Retina (tissue), 1 donor: ENCODE measurements at regions not wholly inside any gene's neighbourhood (a gene's known extent, or its start where the extent isn't known, plus 50 kb on each side); places are given as distances from the start of the nearest gene placed in this dataset.

Source experiments
- DNase-seq: peaks from one replicate; pipeline ENCODE4 v3.0.0-alpha.2; 2016

GRCh38 chr18:40698129-40698528 lies 1256.9 kb upstream of the PIK3C3 start:
- no peak for DNase-seq

- no peak for DNase-seq
Observed at GRCh38 chr18:40695526-40695925, 1259.5 kb upstream of the PIK3C3 start.

DNA sequence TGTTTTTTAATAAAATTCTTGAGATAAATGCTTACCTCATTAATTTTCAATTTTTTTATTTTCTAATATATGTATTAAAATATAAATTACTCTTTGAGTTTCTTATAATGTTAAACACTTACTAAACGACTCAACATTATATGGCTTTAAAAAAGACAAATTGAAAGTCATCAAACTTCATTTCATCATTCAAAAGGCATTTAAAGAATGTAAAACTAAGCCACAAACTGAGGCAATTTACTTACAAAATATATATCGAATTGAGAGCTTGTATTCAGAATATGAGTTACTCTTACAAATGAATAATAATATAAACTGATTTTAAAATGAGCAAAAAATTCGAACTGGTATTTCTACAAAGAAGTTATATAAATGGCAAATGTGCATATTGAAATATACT lies 1262.2 kb upstream of the PIK3C3 start:
- no peak for DNase-seq

- no peak for DNase-seq
Observed at GRCh38 chr18:40690062-40690461, 1265.0 kb upstream of the PIK3C3 start.

- no peak for DNase-seq
Observed at GRCh38 chr18:40687399-40687798, 1267.6 kb upstream of the PIK3C3 start.

DNA sequence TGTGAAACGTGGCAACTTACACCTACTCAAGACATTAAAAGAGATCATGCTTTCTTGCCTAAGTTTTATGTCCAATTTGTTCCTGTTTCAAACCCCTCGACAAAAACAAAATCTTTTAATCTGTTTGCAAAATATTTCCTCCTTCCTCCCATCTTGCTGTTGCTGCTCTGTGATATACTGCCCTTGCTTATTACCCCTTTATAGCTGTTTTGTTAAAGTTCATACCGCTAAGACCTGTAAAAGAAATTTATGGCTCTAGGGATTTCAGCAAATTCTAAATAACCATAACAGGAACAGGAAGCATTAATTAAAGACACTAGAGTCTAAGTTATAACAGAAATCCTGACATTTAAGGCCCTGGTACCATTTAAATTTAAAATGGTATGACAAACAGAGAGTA lies 1268.2 kb upstream of the PIK3C3 start:
- no peak for DNase-seq

DNA sequence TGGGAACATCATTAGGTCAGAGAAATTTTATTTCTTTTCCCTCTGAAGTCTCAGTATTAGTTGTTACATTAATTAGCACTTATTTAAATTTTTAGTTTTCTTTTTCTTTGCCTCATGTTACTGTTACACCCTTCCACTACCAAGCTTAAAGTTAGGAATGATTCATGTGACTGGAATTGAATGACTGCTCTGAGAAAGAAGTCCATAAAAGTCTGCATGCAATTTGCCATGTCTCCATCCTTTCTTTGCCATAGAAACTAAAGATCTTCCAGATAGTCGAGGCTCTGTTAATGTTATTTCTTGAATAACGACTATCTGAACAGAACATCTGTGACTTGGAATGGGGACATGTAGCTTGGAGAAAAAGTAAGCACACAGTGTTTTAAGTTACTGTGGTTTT lies 1269.8 kb upstream of the PIK3C3 start:
- DNase-seq: no peak

DNA sequence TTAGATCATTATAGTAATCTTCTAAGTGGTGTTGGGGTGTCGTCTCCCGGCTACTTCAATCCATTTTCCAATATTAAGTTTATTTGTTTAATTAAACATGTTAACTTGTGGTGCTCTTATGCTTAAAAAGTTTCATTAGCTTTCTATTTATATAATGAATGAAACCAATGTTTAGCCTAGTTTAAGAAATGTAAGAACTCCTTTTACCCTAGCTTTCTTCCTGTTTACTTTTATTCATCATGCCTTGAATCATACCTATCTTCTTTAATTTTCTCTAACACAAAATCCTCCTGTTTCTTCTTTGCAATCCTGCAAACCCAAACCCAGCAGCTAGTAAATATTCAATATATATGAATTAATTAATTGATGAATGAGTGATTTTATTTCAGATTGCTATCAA lies 1276.7 kb upstream of the PIK3C3 start:
- DNase-seq: no peak

DNA sequence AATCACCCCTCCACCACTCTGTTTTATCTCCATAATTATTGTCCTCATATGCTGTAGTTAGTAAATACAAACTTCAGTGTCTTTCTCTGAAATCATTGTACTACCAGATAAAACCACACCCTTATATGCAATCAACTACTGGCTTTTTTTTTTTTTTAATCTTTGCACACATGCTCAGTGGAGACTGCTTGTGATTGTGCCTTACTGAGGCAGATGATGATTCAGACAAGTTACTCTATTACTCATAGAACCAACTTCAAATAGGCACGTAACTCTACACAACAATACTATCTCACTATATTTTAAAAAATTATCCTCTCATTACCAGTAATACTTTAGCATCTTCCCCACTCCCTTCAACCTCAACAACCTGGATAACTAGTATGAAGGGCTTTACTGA lies 1278.4 kb upstream of the PIK3C3 start:
- no peak for DNase-seq

DNA sequence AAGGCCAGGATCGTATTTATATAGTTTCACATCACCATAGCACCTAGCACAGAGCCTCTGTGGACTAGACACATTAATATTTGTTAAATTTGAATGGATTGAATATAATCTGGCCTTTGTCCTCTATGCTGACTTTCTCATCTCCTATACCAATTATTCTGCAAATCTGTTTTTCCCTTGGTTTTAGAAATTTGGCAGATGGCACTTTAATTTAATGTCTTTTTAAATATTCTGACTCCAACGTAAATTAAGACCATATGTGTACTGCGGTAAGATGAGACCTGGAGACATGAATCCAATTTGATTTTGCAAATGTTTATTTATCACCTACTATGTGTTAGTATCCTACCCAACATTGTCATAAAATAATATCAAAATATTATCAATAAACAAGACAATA lies 1281.9 kb upstream of the PIK3C3 start:
- no peak for DNase-seq

- no peak for DNase-seq
Observed at GRCh38 chr18:40672590-40672989, 1282.4 kb upstream of the PIK3C3 start.

- DNase-seq: peak; percentile 40
Observed at GRCh38 chr18:40670668-40671375, 1284.2 kb upstream of the PIK3C3 start.

DNA sequence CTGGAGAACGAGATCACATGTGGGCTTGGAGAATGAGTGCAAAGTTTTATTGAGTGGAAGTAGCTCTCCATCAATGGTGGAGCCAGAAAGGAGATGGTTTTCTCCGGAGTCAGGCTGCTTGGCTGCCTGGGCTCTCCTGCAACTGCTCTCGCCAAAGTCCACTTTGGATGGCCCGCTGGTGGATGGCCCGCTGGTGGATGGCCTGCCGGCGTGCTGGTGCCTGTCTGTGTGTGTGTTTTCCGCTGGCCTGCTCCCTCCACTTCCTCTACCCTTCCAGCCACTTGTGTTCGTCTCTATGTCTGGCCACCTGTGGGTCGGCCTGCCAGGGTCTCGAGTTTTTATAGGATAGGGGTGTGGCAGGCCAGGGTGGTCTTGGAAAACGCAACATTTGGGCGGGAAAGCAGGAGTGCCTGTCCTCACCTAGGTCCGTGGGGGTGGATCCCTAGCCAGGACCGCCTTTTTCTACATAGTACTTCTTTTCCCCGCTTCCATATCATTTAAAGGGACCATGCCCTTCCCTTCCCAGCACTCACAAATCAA lies 1292.1 kb upstream of the PIK3C3 start:
- DNase-seq: no peak

DNA sequence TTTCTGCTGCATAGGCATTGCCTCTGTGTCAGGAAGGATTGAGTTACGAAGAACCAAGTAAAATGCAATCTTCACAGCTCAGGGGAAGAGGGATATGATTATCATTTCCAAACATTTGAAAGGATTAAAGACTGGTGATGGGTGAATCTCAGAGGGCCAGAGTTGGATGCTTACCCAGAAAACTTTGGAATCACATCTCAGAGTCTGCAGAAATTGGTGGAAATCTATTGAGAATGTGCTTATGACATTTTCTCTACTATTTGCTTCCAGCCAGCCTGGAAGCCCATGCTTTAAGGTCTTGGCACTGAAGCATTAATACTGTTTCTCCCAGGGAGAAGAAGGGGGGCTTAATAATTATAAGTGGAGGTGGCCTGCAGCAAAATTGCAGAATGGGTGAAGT lies 1301.4 kb upstream of the PIK3C3 start:
- no peak for DNase-seq

DNA sequence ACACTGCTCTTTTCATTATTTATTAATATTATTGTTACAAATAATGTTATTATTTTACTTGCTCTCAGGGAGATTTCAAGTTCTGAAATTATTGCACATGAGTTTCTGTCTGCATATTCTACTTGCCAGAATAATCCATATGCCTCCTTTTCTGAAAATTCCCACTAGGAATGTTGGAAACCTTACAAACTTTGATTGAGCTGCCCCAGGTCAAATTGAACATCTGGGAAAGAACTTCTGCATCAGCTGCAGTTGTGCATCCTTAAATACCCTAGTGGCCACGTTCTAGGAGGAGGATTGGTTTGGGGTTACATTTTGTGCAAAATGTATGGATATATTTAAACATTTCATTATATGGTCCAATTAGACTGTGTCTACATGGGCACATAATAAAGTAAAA lies 1302.7 kb upstream of the PIK3C3 start:
- DNase-seq: no peak

DNA sequence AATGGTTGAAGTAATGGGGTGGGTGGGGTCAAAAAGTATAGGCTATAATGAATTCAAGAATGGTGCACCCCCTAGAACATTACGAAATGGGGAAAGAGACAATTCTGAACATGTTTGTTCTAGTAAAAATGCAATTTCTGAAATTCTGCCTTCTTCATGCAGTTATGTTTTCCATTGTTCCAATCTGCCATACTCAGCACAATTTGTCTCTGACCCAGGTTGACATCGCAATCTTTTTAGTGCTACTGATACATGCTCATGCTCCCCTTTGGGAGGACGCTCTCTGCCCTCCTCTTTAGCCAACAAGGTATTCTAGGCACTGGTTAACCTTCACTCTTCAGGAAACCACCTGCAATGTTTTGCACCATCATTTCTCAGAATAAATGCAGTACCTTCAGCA lies 1303.9 kb upstream of the PIK3C3 start:
- DNase-seq: no peak

DNA sequence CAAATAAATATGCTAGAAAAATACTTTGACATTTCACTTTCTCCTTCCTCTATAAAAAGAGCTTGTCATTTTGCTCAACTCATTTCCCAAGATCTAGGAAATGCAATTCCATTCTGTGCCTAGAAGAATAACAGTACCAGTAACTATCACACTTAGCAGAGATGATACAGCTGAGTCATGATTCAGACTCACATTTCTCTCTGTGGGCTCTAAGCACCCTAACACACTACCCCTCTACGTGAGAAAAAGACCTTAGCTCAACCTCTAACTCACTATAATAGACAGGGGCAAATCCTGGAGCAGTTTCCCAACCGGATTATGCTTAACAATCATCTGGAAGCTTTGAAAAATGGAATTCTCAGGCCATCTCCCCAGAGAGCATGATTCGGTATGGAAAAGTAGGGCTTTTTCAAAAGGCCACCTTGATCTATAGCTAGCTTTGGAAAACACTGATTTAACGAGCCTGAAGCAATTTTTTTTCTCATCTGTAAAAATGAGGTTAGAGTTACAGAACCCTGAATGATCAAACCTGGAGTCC lies 1312.3 kb upstream of the PIK3C3 start:
- no peak for DNase-seq

- no peak for DNase-seq
Observed at GRCh38 chr18:40631319-40631718, 1323.7 kb upstream of the PIK3C3 start.

DNA sequence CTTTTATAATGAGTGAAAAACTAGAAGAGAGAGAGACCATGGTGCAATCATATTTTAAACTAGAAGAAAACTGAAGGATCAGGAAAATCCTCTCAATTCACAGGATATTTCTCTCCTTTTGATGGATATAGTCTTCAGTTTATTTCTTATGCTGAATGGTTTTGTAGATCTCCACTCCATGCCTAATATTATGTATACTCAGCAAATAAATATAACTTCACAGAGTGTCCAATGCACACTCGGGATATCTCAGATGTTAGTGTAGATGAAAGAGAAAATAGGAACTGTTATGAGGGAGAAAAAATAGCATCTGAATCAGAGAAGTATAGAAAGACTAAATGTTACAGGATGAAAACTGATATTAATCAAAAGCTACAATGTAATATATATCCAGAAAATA lies 1324.5 kb upstream of the PIK3C3 start:
- DNase-seq: no peak

GRCh38 chr18:40624959-40625358 lies 1330.1 kb upstream of the PIK3C3 start:
- DNase-seq: peak; percentile 12

DNA sequence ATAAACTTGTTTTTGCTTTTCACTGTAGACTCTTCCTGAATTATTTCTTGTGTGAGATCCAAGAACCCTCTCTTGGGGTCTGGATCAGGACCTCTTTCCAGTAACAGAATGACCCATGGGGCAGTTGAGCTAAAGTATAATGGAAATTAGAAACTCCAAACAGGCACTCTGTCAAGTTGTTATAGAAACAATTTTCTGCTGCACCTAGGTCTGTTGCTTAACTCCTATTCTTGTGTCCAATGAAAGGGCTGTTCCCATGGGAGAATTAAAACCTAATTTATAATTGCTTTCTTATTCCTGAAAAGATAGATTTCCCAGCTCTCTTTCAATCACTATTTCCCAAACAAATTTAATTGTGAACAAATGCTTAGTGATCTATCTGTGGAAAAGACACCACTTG lies 1341.3 kb upstream of the PIK3C3 start:
- no peak for DNase-seq

DNA sequence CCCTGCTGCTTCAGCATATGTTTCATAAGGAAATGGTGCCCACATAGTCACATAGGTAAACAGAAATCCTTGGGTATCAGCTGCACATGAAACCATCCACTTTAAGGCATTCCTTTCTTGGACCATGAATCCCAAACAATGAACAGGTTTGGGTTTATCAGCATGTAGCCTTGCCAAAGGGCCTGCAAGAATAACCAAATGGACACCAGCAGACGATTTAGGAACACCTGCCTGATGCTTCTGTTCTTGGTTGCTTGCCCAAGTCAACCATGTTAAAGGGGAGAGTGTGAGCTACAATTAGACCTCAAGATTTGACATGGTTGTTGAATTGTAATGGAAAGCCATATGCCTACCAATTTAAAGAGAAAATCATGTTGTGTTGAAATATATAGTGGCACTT lies 1342.7 kb upstream of the PIK3C3 start:
- DNase-seq: no peak

DNA sequence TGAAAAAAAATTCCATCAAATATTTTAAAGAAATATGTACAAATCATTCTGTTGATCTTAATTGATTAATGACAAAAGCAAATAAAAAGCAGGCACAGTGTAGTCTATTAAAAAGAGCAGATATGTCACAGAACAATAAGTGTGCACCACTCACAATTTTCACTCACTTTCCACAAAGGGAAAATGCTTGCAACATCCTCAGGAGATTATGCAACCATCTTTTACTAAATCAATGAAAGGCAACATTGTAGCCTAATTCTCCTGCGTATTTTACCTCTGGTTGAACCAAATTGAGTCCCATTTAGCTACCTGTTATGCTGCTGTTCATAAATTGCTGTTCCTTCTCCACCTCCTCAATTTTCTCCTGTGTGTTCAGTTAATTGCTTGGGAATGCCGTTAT lies 1346.8 kb upstream of the PIK3C3 start:
- DNase-seq: no peak

- DNase-seq: no peak
Observed at GRCh38 chr18:40607542-40608148, 1347.4 kb upstream of the PIK3C3 start.

- no peak for DNase-seq
Observed at GRCh38 chr18:40606996-40607395, 1348.0 kb upstream of the PIK3C3 start.
